ENCODE measurements at regions not wholly inside any gene's neighbourhood (a gene's known extent, or its start where the extent isn't known, plus 50 kb on each side); places are given as distances from the start of the nearest gene placed in this dataset.

DNA sequence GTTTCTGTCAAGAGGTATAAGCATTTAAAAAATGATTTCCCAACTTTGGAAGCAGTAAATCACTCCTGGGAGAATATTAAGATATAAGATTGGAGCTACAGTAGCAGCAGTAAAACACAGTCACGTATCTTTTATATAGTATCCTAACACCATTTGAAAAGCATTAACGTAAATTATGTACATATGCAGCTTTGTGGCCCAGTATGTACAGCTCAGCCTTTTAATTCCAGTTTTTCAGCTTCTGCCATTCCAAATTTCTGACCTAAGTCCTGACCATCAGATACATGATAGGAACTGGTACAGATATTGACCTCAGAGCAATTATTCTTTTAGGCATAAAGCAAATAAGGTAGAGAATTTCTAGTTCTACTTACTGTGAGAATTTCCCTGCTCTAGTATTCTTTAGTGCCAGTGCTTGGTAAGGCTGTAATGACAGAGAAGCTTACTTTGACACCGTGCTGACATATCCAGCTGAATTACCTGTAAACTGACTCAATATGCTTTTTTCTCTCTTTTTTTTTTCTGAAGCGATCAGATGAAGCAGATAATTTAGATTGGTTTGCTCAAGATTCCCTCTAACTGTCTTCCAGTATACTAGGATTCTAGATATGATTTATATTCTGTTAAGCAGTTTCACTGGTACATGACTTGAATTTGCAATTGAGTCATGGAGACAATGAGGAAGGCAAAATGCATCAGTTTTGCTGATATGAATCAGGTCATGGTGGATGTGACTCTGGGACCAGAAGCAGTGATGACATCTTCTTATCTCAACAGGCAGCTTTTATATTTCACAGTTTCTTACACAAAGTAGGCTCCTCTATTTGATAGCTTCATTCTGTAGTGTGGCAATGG, 703.6 kb downstream of the SLITRK6 start:
- TF ChIP-seq, protein P1, sequence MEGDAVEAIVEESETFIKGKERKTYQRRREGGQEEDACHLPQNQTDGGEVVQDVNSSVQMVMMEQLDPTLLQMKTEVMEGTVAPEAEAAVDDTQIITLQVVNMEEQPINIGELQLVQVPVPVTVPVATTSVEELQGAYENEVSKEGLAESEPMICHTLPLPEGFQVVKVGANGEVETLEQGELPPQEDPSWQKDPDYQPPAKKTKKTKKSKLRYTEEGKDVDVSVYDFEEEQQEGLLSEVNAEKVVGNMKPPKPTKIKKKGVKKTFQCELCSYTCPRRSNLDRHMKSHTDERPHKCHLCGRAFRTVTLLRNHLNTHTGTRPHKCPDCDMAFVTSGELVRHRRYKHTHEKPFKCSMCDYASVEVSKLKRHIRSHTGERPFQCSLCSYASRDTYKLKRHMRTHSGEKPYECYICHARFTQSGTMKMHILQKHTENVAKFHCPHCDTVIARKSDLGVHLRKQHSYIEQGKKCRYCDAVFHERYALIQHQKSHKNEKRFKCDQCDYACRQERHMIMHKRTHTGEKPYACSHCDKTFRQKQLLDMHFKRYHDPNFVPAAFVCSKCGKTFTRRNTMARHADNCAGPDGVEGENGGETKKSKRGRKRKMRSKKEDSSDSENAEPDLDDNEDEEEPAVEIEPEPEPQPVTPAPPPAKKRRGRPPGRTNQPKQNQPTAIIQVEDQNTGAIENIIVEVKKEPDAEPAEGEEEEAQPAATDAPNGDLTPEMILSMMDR (conservative IDR thresholded peaks at IDR 0.05; ENCODE audit: low read depth, low read length): no peak
- no peak for TF ChIP-seq FOS (IDR thresholded peaks at IDR 0.05; ENCODE audit: low read depth, low read length)
- TF ChIP-seq MXI1 (IDR thresholded peaks at IDR 0.05; ENCODE audit: borderline replicate concordance, low read depth, low read length): no peak
- no peak for TF ChIP-seq MAZ (IDR thresholded peaks at IDR 0.05; ENCODE audit: borderline replicate concordance, low read depth, low read length)
- TF ChIP-seq POLR2A (IDR thresholded peaks at IDR 0.05; ENCODE audit: low read depth, low read length): no peak
- no peak for TF ChIP-seq RCOR1 (IDR thresholded peaks at IDR 0.05; ENCODE audit: insufficient replicate concordance, low read length)
- TF ChIP-seq RAD21 (IDR thresholded peaks at IDR 0.05; ENCODE audit: low read length): no peak

All from IMR-90 (cell line).